Lower leg skin (tissue), 3 donors: ENCODE measurements at regions not wholly inside any gene's neighbourhood (a gene's known extent, or its start where the extent isn't known, plus 50 kb on each side); places are given as distances from the start of the nearest gene placed in this dataset.
"Not testable (repeated sequence)": the region's sequence is repeated elsewhere in the genome, so short reads cannot be mapped to it uniquely, and the experiment has no call there.

Source experiments
- POLR2A ChIP-seq, 2 donors: fragments of 450-650 bp; IDR thresholded peaks; one replicate each; pipeline ENCODE4 v1.6.1; 2016 to 2017; ENCODE audit warnings: antibody characterized with exemption in 2 of 2, mild to moderate bottlenecking in 1 of 2, moderate library complexity in 1 of 2
- TF ChIP-seq, protein P1 (sequence below), 3 donors: fragments of 450-650 bp; IDR thresholded peaks; one replicate each; pipeline ENCODE4 v1.5.1; 2016; ENCODE audit warnings: antibody characterized with exemption in 3 of 3, mild to moderate bottlenecking in 3 of 3, moderate library complexity in 2 of 3

DNA sequence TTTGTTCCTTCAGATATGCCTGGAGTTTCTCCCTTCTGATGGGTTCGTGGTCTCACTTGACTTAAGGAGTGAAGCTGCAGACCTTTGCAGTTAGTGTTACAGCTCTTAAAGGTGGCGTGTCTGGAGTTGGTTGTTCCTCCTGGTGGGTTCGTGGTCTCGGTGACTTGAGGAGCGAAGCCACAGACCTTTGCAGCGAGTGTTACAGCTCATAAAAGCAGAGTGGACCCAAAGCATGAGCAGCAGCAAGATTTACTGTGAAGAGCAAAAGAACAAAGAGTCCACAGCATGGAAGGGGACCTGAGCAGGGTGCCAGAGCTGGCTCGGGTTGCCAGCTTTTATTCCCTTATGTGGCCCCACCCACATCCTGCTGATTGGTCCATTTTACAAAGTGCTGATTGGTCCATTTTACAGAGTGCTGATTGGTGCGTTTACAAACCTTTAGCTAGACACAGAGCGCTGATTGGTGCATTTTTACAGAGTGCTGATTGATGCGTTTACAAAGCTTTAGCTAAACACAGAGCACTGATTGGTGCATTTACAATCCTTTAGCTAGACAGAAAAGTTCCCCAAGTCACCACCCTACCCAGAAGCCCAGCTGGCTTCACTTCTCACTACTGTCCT, 134.8 kb downstream of the RGPD3 start:
- TF ChIP-seq, protein P1, sequence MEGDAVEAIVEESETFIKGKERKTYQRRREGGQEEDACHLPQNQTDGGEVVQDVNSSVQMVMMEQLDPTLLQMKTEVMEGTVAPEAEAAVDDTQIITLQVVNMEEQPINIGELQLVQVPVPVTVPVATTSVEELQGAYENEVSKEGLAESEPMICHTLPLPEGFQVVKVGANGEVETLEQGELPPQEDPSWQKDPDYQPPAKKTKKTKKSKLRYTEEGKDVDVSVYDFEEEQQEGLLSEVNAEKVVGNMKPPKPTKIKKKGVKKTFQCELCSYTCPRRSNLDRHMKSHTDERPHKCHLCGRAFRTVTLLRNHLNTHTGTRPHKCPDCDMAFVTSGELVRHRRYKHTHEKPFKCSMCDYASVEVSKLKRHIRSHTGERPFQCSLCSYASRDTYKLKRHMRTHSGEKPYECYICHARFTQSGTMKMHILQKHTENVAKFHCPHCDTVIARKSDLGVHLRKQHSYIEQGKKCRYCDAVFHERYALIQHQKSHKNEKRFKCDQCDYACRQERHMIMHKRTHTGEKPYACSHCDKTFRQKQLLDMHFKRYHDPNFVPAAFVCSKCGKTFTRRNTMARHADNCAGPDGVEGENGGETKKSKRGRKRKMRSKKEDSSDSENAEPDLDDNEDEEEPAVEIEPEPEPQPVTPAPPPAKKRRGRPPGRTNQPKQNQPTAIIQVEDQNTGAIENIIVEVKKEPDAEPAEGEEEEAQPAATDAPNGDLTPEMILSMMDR (IDR thresholded peaks at IDR 0.05), result not testable (repeated sequence)
- not testable (repeated sequence) for TF ChIP-seq POLR2A (IDR thresholded peaks at IDR 0.05)
